H9 (cell line): ENCODE measurements at regions not wholly inside any gene's neighbourhood (a gene's known extent, or its start where the extent isn't known, plus 50 kb on each side); places are given as distances from the start of the nearest gene placed in this dataset.

Experiments
- DNase-seq: peaks from one replicate; pipeline ENCODE4 v3.0.0-alpha.2; 2017
- H2AFZ ChIP-seq: one replicate; pipeline ENCODE4 v1.6.1; 2013; ENCODE audit warnings: mild to moderate bottlenecking, low read length, control low read depth, moderate library complexity
- H2AK5ac ChIP-seq: 2 replicates; pipeline ENCODE4 v1.6.1; 2013; ENCODE audit warnings: low read length, control low read depth, mixed read lengths; ENCODE audit not compliant: insufficient read length
- H2BK120ac ChIP-seq: one replicate; pipeline ENCODE4 v1.6.1; 2013; ENCODE audit warnings: low read depth, mild to moderate bottlenecking, low read length, control low read depth, inconsistent platforms; ENCODE audit not compliant: poor library complexity, severe bottlenecking
- H2BK12ac ChIP-seq: 2 replicates; pipeline ENCODE4 v1.6.1; 2013; ENCODE audit warnings: low read length, control low read depth, mixed read lengths, low read depth; ENCODE audit not compliant: insufficient read length
- H2BK15ac ChIP-seq: 2 replicates; pipeline ENCODE4 v1.6.1; 2013; ENCODE audit warnings: low read depth, low read length, control low read depth
- H2BK20ac ChIP-seq: one replicate; pipeline ENCODE4 v1.6.1; 2013; ENCODE audit warnings: low read depth, mild to moderate bottlenecking, low read length, control low read depth, inconsistent platforms; ENCODE audit not compliant: poor library complexity, severe bottlenecking
- H2BK5ac ChIP-seq: 2 replicates; pipeline ENCODE4 v1.6.1; 2013; ENCODE audit warnings: low read length, control low read depth, mixed read lengths; ENCODE audit not compliant: insufficient read length
- H3K14ac ChIP-seq: 2 replicates; pipeline ENCODE4 v1.6.1; 2013; ENCODE audit warnings: low read length, control low read depth; ENCODE audit not compliant: insufficient read depth
- H3K18ac ChIP-seq: 2 replicates; pipeline ENCODE4 v1.6.1; 2013; ENCODE audit warnings: low read depth, mild to moderate bottlenecking, mixed read lengths, low read length, control low read depth; ENCODE audit not compliant: insufficient read length
- H3K23ac ChIP-seq: 2 replicates; pipeline ENCODE4 v1.6.1; 2013; ENCODE audit warnings: low read length, control low read depth, mixed read lengths, low read depth; ENCODE audit not compliant: insufficient read length
- H3K23me2 ChIP-seq: 2 replicates; pipeline ENCODE4 v1.6.1; 2013; ENCODE audit warnings: low read depth, mild to moderate bottlenecking, mixed read lengths, low read length, control low read depth; ENCODE audit not compliant: insufficient read length, poor library complexity, severe bottlenecking
- H3K27ac ChIP-seq: 2 replicates; pipeline ENCODE4 v1.5.1; 2013; ENCODE audit warnings: low read length, control low read depth, mixed read lengths, low read depth; ENCODE audit not compliant: insufficient read length
- H3K27me3 ChIP-seq: 2 replicates; pipeline ENCODE4 v1.6.1; 2013; ENCODE audit warnings: low read length, control low read depth, inconsistent platforms; ENCODE audit not compliant: insufficient read depth
- H3K4ac ChIP-seq: 2 replicates; pipeline ENCODE4 v1.6.1; 2013; ENCODE audit warnings: low read depth, mild to moderate bottlenecking, control low read depth, inconsistent platforms, low read length, moderate library complexity
- H3K4me1 ChIP-seq: 2 replicates; pipeline ENCODE4 v1.6.1; 2013; ENCODE audit warnings: low read length, control low read depth, inconsistent platforms; ENCODE audit not compliant: insufficient read depth
- H3K4me2 ChIP-seq: 2 replicates; pipeline ENCODE4 v1.6.1; 2013; ENCODE audit warnings: low read length, control low read depth, mixed read lengths; ENCODE audit not compliant: insufficient read length, insufficient read depth
- H3K56ac ChIP-seq: 2 replicates; pipeline ENCODE4 v1.6.1; 2013; ENCODE audit warnings: low read depth, mild to moderate bottlenecking, mixed read lengths, low read length, control low read depth; ENCODE audit not compliant: insufficient read length
- H3K79me1 ChIP-seq: 2 replicates; pipeline ENCODE4 v1.6.1; 2013; ENCODE audit warnings: low read depth, mild to moderate bottlenecking, moderate library complexity, low read length, control low read depth, inconsistent platforms; ENCODE audit not compliant: insufficient read depth, poor library complexity, severe bottlenecking
- H3K79me2 ChIP-seq: 2 replicates; pipeline ENCODE4 v1.6.1; 2013; ENCODE audit warnings: low read length, control low read depth, inconsistent platforms; ENCODE audit not compliant: insufficient read depth
- H3K9ac ChIP-seq: 2 replicates; pipeline ENCODE4 v1.6.1; 2013; ENCODE audit warnings: low read length, control low read depth, mixed read lengths; ENCODE audit not compliant: insufficient read length; ENCODE audit errors: extremely low read depth
- H3K9me3 ChIP-seq: one replicate; pipeline ENCODE4 v1.6.1; 2013; ENCODE audit warnings: low read depth, low read length, inconsistent platforms; ENCODE audit not compliant: control insufficient read depth
- H3T11ph ChIP-seq: one replicate; pipeline ENCODE4 v1.6.1; 2013; ENCODE audit warnings: mild to moderate bottlenecking, low read length, control low read depth, inconsistent platforms
- H4K20me1 ChIP-seq: one replicate; pipeline ENCODE4 v1.6.1; 2013; ENCODE audit not compliant: control insufficient read depth, insufficient read length, insufficient read depth
- H4K5ac ChIP-seq: 2 replicates; pipeline ENCODE4 v1.6.1; 2013; ENCODE audit warnings: low read depth, mild to moderate bottlenecking, mixed read lengths, low read length, control low read depth; ENCODE audit not compliant: insufficient read length
- H4K8ac ChIP-seq: replicated peaks from 2 replicates; pipeline ENCODE4 v1.6.1; 2013; ENCODE audit warnings: low read length, control low read depth, mixed read lengths, low read depth; ENCODE audit not compliant: insufficient read length
- H4K91ac ChIP-seq: 2 replicates; pipeline ENCODE4 v1.6.1; 2013; ENCODE audit warnings: low read depth, mild to moderate bottlenecking, moderate library complexity, mixed read lengths, low read length, control low read depth; ENCODE audit not compliant: insufficient read length
- H3K27ac Mint-ChIP-seq, 3 experiments: 2 replicates in 2 of 3; 3 replicates in 1 of 3; pipeline ENCODE4 v1.8.0; 2020 to 2021; ENCODE audit warnings: mixed read lengths in 3 of 3, mild to moderate bottlenecking in 1 of 3, moderate library complexity in 1 of 3
- H3K27me3 Mint-ChIP-seq: 2 replicates; pipeline ENCODE4 v1.8.0; 2021; ENCODE audit warnings: low read depth, mild to moderate bottlenecking, moderate library complexity, mixed read lengths
- H3K36me3 Mint-ChIP-seq, 3 experiments: 2 replicates in 2 of 3; 3 replicates in 1 of 3; pipeline ENCODE4 v1.8.0; 2020 to 2021; ENCODE audit warnings: low read depth in 3 of 3, mixed read lengths in 3 of 3; ENCODE audit not compliant: insufficient read depth in 1 of 3
- H3K4me1 Mint-ChIP-seq, 2 experiments: 2 replicates each; pipeline ENCODE4 v1.8.0; 2020; ENCODE audit warnings: mixed read lengths in 2 of 2
- H3K4me3 Mint-ChIP-seq, 2 experiments: 2 replicates in 1 of 2; 3 replicates in 1 of 2; pipeline ENCODE4 v1.8.0; 2020 to 2021; ENCODE audit warnings: mild to moderate bottlenecking in 2 of 2, mixed read lengths in 2 of 2, moderate library complexity in 1 of 2
- H3K9me3 Mint-ChIP-seq, 2 experiments: 2 replicates in 1 of 2; 3 replicates in 1 of 2; pipeline ENCODE4 v1.8.0; 2020; ENCODE audit warnings: mild to moderate bottlenecking in 2 of 2, mixed read lengths in 2 of 2, moderate library complexity in 1 of 2
- WGBS: extraction: QIAGEN DNeasy Blood & Tissue Kit; methylation state at CpG from one replicate; pipeline ENCODE4 v1.1.7; 2013; ENCODE audit warnings: missing lambda C conversion rate, low lambda C conversion rate, mixed read lengths; ENCODE audit not compliant: insufficient read length; ENCODE audit errors: extremely low coverage; 5-methylcytosine and 5-hydroxymethylcytosine counted together
- TF ChIP-seq, protein P1 (sequence below): fragments of 200-600 bp; sonication (generic); conservative IDR thresholded peaks from 3 replicates; pipeline ENCODE4 v1.8.0; 2021; ENCODE audit warnings: antibody characterized with exemption, mild to moderate bottlenecking

DNA sequence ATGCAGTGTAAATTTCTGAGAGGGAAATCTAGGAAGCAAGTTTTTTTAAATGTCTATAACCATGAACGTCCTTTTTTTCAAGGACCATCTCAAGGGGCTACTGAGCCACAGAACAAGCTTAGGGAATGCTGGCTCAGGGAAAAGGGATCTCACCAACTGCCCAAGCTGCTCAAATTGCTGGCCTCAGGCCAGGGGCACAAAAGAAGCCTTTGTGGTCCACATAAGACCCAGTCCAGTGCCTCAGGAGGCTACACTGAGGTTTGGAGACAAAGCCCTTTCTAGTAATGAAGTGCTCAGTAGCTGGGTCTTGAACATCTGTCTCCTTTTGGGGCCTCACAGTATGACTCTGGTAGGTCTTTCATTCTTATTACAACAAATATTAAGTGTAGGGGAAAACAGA lies 305.5 kb downstream of the RAB28 start:
- Histone ChIP-seq H3K9me3 (no peaks in the 10 kb centered on the region), H3K79me2 (no peaks in the 10 kb centered on the region), H4K5ac (no peak overlapping the region), H2BK120ac (no peak overlapping the region), H3T11ph (no peak overlapping the region), H3K9ac (no peak overlapping the region), H4K91ac (no peak overlapping the region), H3K4me2 (no peak overlapping the region), H2BK12ac (no peak overlapping the region), H3K23ac (no peak overlapping the region), H2BK15ac (no peak overlapping the region), H3K4ac (no peak overlapping the region), H2BK20ac (no peak overlapping the region), H4K20me1 (no peaks in the 10 kb centered on the region), H2AFZ (no peak overlapping the region), H3K79me1 (no peaks in the 10 kb centered on the region), H3K27ac (no peak overlapping the region), H3K27me3 (no peaks in the 10 kb centered on the region), H2AK5ac (no peak overlapping the region), H3K23me2 (no peaks in the 10 kb centered on the region), H4K8ac (no peak overlapping the region), H3K4me1 (no peaks in the 10 kb centered on the region), H3K14ac (no peak overlapping the region), H2BK5ac (no peak overlapping the region), H3K56ac (no peak overlapping the region), H3K18ac (no peak overlapping the region)
- no peaks in the 10 kb centered on the region for H3K36me3 Mint-ChIP-seq
- DNase-seq: no peak
- H3K4me1 Mint-ChIP-seq: peaks cover 0 to 2% of the 10 kb centered on the region in 2 experiments; a peak in 1 of 4 replicates
- H3K9me3 Mint-ChIP-seq: no peaks in the 10 kb centered on the region
- no peaks in the 10 kb centered on the region for H3K27me3 Mint-ChIP-seq
- H3K27ac Mint-ChIP-seq: no peak overlapping the region
- H3K4me3 Mint-ChIP-seq: no peak overlapping the region
- WGBS: no CpG with 5 or more reads among the region's 1 CpG
- TF ChIP-seq, protein P1, sequence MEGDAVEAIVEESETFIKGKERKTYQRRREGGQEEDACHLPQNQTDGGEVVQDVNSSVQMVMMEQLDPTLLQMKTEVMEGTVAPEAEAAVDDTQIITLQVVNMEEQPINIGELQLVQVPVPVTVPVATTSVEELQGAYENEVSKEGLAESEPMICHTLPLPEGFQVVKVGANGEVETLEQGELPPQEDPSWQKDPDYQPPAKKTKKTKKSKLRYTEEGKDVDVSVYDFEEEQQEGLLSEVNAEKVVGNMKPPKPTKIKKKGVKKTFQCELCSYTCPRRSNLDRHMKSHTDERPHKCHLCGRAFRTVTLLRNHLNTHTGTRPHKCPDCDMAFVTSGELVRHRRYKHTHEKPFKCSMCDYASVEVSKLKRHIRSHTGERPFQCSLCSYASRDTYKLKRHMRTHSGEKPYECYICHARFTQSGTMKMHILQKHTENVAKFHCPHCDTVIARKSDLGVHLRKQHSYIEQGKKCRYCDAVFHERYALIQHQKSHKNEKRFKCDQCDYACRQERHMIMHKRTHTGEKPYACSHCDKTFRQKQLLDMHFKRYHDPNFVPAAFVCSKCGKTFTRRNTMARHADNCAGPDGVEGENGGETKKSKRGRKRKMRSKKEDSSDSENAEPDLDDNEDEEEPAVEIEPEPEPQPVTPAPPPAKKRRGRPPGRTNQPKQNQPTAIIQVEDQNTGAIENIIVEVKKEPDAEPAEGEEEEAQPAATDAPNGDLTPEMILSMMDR: no peak
